ENCODE measurements at regions not wholly inside any gene's neighbourhood (a gene's known extent, or its start where the extent isn't known, plus 50 kb on each side); places are given as distances from the start of the nearest gene placed in this dataset.

DNA sequence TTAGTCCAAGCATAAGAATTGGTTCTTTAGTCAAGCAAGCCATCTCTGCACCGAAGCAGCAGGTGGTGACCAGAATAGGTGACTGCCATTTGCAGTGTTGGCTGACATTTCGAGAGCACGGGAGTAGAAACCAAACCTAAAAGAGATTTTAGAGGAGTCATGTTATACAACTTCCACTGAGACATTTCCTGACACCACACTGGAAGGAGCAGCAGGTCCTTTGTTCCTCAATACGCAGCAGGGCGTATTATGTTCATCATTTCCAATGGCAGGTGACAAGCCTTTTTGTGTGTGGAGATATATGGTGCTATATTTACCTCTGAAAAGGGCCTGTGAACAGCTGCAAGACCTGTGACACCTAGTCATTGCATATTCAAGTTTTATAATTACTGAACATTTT is 418.8 kb upstream of the NETO1 start:
- 79 to 87% (median 80%) methylated on average over 5 of the region's 5 CpGs for WGBS, 3 donors
- intact Hi-C loops (cut with DNase I): no loop called here
- H3K4me1 ChIP-seq: no peaks in the 10 kb centered on the region
- no peak for DNase-seq
- H3K4me3 ChIP-seq: no peak overlapping the region
- TF ChIP-seq, protein P1, sequence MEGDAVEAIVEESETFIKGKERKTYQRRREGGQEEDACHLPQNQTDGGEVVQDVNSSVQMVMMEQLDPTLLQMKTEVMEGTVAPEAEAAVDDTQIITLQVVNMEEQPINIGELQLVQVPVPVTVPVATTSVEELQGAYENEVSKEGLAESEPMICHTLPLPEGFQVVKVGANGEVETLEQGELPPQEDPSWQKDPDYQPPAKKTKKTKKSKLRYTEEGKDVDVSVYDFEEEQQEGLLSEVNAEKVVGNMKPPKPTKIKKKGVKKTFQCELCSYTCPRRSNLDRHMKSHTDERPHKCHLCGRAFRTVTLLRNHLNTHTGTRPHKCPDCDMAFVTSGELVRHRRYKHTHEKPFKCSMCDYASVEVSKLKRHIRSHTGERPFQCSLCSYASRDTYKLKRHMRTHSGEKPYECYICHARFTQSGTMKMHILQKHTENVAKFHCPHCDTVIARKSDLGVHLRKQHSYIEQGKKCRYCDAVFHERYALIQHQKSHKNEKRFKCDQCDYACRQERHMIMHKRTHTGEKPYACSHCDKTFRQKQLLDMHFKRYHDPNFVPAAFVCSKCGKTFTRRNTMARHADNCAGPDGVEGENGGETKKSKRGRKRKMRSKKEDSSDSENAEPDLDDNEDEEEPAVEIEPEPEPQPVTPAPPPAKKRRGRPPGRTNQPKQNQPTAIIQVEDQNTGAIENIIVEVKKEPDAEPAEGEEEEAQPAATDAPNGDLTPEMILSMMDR (IDR thresholded peaks at IDR 0.05): no peak
- no peaks in the 10 kb centered on the region for H3K9me3 ChIP-seq
- no peak overlapping the region for H3K27ac ChIP-seq
- H3K36me3 ChIP-seq (ENCODE audit: insufficient read depth in 1 of 2, low read depth in 1 of 2): no peaks in the 10 kb centered on the region
- ATAC-seq: no peak
- H3K27me3 ChIP-seq (ENCODE audit: insufficient read depth in 3 of 3, low read length in 2 of 3): no peaks in the 10 kb centered on the region

DNA sequence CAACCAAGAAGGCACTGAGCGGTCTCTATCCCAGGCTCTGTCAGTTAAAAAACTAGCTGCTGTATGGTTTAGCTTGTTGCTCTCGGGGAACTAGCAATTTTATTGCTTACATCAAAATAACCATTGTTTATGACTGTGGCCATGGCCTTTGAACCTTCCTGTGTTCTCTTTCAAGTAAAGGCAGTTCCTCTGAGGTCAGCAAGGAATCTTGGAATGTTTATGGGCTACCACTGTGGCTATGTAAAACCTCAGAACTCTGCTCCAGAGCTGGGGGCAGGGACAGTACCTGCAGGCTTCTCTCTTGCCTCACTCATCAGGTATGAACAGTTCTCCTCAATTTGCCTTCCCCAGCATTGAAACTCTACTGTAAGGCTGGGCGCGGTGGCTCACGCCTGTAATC is 416.0 kb upstream of the NETO1 start:
- intact Hi-C loops (cut with DNase I): no loop called here
- H3K36me3 ChIP-seq (ENCODE audit: insufficient read depth in 1 of 2, low read depth in 1 of 2): no peaks in the 10 kb centered on the region
- no peak for ATAC-seq
- H3K9me3 ChIP-seq: no peaks in the 10 kb centered on the region
- 64 to 73% (median 66%) methylated on average over 5 of the region's 5 CpGs for WGBS, 3 donors
- H3K27ac ChIP-seq: no peak overlapping the region
- no peaks in the 10 kb centered on the region for H3K27me3 ChIP-seq (ENCODE audit: insufficient read depth in 3 of 3, low read length in 2 of 3)
- TF ChIP-seq, protein P1 (IDR thresholded peaks at IDR 0.05): no peak
- no peak overlapping the region for H3K4me3 ChIP-seq
- no peaks in the 10 kb centered on the region for H3K4me1 ChIP-seq
- no peak for DNase-seq

DNA sequence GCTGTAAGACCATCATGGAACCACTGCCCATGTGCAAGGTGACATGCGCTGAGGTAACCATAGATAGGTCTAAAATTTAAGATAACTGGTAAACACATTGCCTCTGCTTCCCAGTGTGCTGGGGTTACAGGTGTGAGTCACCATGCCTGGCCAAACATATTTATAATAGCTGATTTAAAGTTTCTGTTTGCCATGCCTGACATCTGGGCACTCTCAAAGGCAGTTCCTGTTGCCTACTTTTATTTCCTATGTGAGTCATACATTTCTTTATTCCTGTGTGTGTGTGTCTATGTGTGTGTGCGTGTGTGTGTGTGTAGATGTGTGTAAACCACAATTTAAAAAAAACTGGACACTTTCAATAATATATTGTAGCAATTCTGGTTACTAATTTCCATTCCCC is 415.2 kb upstream of the NETO1 start:
- no peaks in the 10 kb centered on the region for H3K27me3 ChIP-seq (ENCODE audit: insufficient read depth in 3 of 3, low read length in 2 of 3)
- H3K9me3 ChIP-seq: no peaks in the 10 kb centered on the region
- intact Hi-C loops (cut with DNase I): no loop called here
- TF ChIP-seq, protein P1 (IDR thresholded peaks at IDR 0.05): no peak
- 85 to 92% (median 90%) methylated on average over 2 of the region's 2 CpGs for WGBS, 3 donors
- ATAC-seq (no peak), DNase-seq (no peak)
- H3K27ac ChIP-seq: no peak overlapping the region
- no peak overlapping the region for H3K4me3 ChIP-seq
- no peaks in the 10 kb centered on the region for H3K4me1 ChIP-seq
- no peaks in the 10 kb centered on the region for H3K36me3 ChIP-seq (ENCODE audit: insufficient read depth in 1 of 2, low read depth in 1 of 2)

DNA sequence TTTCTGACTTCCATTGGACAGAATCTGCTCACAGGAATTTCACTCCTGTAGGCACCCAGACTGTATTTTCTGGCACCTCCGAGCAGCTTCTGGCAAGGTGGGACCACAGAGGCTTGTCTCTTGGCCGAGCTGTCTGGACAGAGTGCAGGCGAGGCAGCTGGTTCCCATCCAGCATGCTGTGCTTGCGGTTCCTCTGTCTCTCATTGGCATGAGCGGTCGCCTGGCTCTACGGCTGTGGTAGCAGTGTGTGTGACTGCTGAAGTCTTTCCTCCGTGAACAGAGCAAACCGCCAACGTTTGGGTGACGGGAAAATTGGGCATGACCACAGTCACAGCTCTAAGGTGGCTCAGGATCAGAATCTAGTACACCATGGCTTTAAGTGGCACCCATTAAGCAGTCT is 411.7 kb upstream of the NETO1 start:
- H3K4me3 ChIP-seq: no peak overlapping the region
- WGBS, 3 donors: 76 to 86% (median 83%) methylated on average over 11 of the region's 11 CpGs

More for the DNA sequence above, 411.7 kb upstream of the NETO1 start:
- Histone ChIP-seq H3K36me3 (ENCODE audit: insufficient read depth in 1 of 2, low read depth in 1 of 2) (no peaks in the 10 kb centered on the region), H3K27me3 (ENCODE audit: insufficient read depth in 3 of 3, low read length in 2 of 3) (no peaks in the 10 kb centered on the region), H3K4me1 (no peaks in the 10 kb centered on the region), H3K9me3 (no peaks in the 10 kb centered on the region), H3K27ac (no peak overlapping the region)
- ATAC-seq (no peak), DNase-seq (no peak)
- TF ChIP-seq, protein P1 (IDR thresholded peaks at IDR 0.05): no peak
- intact Hi-C loops (cut with DNase I): no loop called here
